Transverse colon (tissue), 4 donors: ENCODE measurements at regions not wholly inside any gene's neighbourhood (a gene's known extent, or its start where the extent isn't known, plus 50 kb on each side); places are given as distances from the start of the nearest gene placed in this dataset.

Experiments used
- POLR2A ChIP-seq: fragments of 450-650 bp; IDR thresholded peaks from one replicate; pipeline ENCODE4 v1.6.1; 2016; ENCODE audit warnings: antibody characterized with exemption, mild to moderate bottlenecking, moderate library complexity
- POLR2AphosphoS5 ChIP-seq, 3 donors: sonication (generic); formaldehyde crosslinking; IDR thresholded peaks; one replicate each; pipeline ENCODE4 v1.6.1; 2016; ENCODE audit warnings: antibody characterized with exemption in 3 of 3
- TF ChIP-seq, protein P1 (sequence below), 5 experiments: fragments of 200-600 bp in 3 of 5; fragments of 450-650 bp in 2 of 5; sonication (generic) in 3 of 5; IDR thresholded peaks; 1 replicate in 2 of 5; 2 replicates in 3 of 5; pipeline ENCODE4 v1.5.1; 2016 to 2017; ENCODE audit warnings: antibody characterized with exemption in 5 of 5, inconsistent platforms in 3 of 5, mild to moderate bottlenecking in 2 of 5, moderate library complexity in 1 of 5

DNA sequence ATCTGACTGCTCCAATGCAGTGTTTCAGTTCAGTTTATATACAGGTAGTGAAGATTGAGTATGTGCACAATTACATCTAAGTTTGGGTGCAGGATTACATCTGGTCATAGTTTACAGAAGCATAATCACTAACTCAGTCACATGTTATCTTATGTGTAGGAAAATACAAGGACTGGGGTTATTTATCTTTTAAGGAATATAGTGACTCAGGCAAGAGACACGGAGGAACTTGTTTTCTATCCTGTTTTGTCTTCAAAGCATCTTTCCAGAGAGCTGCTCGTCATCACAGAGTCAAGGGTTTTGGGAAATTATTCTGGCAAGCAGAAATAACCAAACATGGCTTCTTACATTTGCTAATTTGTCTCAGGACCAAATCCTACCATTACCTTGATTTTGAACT is 1371.5 kb upstream of the TMEFF2 start:
- TF ChIP-seq, protein P1, sequence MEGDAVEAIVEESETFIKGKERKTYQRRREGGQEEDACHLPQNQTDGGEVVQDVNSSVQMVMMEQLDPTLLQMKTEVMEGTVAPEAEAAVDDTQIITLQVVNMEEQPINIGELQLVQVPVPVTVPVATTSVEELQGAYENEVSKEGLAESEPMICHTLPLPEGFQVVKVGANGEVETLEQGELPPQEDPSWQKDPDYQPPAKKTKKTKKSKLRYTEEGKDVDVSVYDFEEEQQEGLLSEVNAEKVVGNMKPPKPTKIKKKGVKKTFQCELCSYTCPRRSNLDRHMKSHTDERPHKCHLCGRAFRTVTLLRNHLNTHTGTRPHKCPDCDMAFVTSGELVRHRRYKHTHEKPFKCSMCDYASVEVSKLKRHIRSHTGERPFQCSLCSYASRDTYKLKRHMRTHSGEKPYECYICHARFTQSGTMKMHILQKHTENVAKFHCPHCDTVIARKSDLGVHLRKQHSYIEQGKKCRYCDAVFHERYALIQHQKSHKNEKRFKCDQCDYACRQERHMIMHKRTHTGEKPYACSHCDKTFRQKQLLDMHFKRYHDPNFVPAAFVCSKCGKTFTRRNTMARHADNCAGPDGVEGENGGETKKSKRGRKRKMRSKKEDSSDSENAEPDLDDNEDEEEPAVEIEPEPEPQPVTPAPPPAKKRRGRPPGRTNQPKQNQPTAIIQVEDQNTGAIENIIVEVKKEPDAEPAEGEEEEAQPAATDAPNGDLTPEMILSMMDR (IDR thresholded peaks at IDR 0.05), result no peak
- no peak for TF ChIP-seq POLR2AphosphoS5 (IDR thresholded peaks at IDR 0.05)
- no peak for TF ChIP-seq POLR2A
